NCI-H748 (cell line): ENCODE measurements at regions not wholly inside any gene's neighbourhood (a gene's known extent, or its start where the extent isn't known, plus 50 kb on each side); places are given as distances from the start of the nearest gene placed in this dataset.
"Not testable (repeated sequence)": the region's sequence is repeated elsewhere in the genome, so short reads cannot be mapped to it uniquely, and the experiment has no call there.

Experiments used
- DNase-seq: peaks from one replicate; lab custom pipeline; 2025; ENCODE audit not compliant: unreplicated experiment; lab: John Stamatoyannopoulos, UW

DNA sequence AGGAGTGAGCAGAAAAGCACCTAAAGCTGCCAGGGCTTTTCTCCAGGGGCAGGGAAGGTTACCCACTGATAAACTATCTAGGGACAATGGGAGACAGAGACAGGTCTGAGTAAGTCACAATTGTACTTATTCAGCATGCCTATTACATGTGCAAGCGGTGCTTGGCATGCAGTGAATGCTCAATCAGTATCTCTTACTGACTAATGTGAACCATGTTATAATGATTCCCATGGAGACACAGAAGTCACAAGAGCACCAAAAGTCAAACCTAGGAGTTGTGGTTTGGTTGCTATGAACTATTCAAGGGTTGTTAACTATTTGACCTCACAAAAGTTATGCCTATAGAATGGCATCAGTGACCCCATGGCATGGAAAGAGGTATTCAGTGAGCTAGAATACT is 50.0 kb upstream of the RASGRP1 start:
- no peak for DNase-seq

DNA sequence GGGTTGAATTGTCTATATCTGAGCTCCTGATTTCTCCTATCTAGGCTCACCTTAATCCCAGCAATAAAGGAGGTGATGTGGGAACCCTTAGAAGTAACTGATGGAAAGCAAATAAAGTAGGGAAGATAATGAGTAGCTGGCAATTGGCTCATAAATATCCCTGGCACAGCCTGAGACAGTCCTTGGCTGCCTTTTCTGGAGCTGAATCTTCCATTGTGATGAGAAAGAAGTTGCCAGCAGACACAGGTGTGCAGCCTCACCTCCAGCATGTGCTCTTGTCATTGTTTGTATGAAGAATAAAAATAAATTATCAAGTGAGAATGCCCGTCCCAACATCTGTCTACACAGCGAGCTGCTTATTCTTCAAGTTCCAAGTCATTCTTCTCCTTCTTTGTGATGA is 53.2 kb upstream of the RASGRP1 start:
- no peak for DNase-seq

DNA sequence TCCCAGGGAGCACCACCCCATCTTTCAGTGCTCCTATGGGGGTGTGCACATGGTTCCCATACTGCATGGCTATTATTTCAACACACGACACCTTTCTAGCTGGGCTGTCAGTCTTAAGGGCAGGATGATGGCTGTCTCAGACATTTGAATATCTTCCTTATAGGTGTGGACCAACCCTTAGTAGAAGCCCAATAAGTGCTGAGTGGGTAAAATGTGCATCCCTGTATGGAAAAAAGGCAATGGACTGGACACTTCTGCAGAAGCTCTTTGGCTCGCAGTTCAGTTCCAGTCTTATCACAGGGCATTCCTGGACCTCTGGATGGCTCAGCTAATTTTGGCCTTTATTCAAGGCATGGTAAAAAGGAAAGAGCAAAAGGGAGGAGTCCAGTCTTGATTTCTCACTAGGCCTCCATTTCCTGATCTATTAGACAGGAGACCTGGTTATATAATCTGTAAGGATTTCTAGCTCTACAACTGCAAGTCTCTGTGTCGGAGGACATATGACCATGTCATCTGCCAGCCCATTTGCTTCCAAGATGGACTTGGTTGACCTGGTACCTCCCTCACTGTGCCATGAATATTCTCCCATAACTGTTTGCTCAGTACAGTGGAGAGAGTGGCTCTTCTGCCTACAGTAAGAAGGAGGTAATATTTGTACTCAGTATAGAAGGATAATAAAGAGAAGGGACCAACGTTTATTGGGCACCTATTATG is 53.8 kb upstream of the RASGRP1 start:
- no peak for DNase-seq

DNA sequence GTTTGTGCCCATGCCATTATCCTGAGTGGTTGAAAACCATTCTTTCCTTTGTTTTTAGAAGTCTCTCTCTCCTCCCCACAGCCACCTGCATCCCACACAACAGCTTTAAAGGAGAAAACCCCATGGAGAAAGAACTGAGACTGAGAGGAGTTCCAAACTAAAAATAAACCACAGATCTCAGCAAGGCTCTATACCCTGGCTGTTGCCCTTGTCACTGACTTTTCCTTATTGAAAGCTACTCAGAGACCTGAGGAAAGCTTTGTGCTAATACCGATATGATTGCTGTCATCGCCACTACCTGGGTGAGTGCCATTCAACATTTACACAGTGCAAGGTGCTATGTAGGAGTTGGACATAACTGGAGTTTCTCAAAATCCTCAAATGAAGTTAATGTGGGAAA is 55.5 kb upstream of the RASGRP1 start:
- DNase-seq = no peak

DNA sequence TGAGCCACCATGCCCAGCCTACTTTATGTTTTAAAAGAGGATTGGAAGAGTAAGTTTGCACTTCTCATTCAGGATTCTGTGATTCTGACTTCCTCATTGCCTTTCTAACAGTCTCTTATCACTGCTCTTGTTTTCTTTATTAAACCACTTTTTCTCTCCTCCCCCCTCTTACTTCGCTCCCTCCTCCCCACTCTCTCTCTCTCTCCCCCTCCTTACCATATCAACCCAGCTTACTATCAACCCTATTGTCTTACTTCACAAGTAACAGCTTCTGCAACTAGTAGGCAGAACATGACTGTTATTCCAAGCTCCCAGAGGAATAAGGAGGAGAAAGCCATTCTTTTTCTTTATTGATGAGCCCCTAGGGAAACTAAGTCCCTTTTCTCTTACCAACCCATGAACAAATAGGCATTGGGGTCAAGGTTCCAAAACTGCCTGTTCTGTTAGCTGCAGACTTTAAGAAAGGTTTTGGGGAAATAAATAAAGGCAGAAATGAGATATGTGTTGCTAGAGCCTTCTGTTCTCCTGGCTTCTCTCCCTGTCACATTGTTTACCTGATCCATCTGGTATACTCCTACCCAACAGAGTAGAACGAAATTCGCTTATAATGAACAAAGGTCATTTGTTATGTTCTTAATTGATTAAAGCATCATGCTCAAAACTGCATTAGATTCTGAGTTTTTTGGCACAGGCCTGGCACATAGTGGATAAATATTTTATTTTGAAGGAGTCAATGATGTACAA is 56.4 kb upstream of the RASGRP1 start:
- DNase-seq = no peak

DNA sequence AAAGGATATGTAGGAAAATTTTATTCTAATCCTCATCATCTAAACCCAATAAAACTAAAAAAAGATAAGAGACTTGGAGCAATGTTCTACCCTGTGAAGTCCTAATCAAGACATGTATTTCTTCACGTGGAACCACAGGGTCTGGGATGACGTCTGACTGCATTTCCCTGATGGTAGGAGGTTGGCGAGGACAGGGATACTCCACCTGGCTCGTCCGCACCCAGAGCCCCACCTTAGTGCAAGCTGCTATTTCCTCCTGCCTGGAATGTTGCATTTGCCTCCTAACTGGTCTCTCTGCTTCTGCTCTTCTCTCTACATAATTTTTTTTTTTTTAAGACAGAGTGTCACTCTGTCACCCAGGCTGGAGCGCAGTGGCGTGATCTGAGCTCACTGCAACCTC is 57.7 kb upstream of the RASGRP1 start:
- no peak for DNase-seq

DNA sequence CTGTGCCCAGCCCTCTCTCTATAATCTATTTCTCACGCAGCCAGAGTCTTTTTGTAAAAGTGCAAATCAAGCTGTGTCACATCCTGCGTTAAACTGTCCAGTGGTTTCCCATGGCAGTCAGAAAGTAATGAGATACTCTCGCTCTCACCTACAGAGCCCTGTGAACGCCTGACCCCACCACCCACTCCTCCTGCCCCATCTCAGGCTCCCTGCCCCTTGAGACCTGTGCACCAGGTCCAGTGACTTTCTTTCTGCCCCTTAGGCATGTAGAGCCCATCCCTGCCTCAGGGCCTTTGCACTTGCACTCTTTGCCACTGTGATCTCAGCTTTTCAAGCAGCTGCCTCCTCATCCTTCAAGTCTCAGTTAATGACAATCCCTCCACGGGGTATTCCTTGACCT is 58.3 kb upstream of the RASGRP1 start:
- no peak for DNase-seq

DNA sequence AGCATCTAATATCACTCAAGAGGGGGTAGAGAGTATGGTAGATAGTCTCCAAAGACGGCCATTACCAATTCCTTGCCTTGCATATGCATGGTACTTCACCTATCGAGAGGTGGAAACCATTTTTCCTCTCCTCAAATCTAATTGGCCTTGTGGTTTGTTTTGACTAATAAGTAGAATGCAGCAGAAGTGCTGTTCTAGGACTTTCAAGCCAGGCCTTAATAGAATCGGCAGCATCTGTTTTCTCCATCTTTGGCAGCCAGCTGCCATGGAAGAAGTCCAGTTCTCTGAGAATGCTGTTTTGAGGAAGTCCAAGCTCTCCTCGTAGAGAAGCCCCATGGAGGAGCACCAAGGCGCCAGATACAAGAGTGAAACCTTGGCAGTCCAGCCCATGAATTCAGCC is 59.1 kb upstream of the RASGRP1 start:
- no peak for DNase-seq

DNA sequence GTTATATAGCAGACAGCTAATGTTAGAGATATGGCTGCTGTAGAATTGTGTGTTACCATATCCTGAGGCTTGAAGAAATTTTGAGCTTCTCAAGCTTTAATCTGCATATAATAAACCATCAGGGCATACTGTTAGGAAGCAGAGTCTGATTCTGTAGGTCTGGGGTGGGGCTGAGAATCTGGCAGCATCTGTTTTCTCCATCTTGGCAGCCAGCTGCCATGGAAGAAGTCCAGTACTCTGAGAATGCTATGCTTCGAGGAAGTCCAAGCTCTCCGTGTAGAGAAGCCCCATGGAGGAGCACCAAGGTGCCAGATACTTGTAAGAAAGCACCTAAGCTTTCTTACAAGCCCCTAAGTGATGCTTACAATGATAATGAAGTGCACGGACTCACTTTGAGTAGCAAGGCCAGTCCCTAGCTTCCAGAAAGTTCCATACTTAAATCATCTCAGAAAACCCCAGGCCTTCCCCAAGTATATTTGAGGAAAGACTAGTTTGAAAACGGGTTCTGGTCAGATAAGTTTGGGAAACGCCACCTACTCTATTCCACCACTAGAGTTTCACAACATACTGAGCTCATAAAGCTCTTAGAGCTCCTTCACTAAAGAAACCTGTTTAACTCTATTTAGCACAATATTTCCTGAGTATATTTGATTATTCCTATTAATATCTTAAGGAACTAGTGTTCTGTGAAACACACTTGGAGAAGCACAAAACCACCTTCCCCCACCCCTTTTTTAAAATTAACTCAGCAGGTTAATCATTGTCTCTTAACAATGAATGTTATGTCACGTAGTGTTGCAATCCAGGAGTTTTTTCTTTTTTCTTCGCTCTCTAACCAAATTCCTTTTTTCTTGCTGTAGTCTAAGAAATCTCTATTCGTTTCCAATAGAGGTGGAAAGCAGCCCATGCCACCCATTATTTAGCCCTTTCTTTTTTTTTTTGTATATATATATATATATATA is 59.9 kb upstream of the RASGRP1 start:
- DNase-seq = no peak

DNA sequence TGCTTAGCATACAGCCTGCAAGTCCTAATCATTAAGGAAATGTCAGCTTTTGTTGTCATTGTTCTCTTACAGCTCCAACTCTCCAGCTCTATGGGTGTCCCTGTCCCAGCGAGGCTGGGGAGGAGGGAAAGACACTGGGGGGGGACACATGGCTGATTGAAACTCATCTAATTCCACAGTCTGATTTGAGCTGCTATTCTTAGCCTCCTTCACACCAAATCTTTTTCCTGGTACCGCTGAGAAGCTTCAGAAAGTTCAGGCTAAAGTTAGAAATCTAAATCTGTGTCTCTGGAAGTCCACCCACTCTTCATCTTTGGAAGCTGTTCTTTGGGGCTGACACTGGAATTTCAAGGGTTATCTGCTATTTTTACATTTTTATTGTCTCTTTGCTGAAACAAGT is 61.3 kb upstream of the RASGRP1 start:
- DNase-seq = no peak

DNA sequence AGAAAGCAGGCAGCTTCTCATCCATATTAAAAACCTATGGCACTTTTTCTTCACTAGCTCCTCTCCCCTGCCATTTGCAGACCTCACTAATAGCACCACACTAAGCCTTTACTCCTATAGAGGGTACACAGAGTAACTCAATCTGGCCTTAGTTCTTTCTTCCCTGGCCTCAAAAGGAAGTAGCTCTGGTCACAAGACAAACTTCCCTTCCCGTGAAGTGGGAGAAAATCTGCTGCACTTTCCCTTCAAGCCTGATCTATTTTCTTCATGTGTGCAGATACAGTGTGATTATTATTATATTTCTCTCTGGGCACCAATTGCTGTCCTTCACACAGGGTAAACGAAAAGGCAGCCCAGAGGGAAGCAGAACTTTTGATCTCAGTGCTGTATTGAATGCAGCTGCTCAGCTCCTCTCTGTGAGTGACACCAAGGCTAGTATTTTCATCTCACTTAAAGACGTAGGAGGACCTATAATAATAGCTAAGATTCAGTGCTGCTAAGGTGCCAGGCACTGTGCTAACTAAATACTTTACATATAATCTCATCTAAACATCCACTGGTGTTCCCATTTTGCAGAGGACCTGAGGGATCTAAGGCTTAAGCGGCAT is 61.9 kb upstream of the RASGRP1 start:
- DNase-seq = no peak

DNA sequence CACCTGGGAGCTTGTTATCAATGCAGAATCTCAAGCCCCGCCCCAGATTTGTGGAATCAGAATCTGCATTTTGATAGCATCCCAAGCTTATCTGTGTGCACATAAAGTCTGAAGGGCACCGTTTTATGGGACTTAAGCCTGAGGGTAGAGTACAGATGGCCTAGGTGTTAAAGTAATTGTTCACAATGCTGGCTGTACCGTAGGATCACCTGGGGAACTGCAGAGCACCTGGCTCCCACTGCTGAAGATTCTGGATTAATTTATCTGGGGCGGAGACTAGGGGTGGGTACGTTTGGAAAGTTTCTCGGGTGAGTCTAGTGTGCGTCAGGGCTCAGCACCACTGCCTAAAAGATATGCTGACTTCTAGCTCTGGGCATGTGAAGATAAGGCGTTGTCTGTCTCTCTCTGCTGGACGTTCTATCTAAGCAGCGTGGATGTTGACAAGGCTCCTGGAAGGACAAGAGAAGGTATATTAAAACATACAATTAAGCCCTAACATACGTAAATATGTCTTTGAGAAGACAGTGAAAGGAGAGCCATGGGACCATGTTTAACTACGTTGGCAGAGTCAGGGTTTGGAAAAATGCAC is 63.2 kb upstream of the RASGRP1 start:
- DNase-seq = no peak

DNA sequence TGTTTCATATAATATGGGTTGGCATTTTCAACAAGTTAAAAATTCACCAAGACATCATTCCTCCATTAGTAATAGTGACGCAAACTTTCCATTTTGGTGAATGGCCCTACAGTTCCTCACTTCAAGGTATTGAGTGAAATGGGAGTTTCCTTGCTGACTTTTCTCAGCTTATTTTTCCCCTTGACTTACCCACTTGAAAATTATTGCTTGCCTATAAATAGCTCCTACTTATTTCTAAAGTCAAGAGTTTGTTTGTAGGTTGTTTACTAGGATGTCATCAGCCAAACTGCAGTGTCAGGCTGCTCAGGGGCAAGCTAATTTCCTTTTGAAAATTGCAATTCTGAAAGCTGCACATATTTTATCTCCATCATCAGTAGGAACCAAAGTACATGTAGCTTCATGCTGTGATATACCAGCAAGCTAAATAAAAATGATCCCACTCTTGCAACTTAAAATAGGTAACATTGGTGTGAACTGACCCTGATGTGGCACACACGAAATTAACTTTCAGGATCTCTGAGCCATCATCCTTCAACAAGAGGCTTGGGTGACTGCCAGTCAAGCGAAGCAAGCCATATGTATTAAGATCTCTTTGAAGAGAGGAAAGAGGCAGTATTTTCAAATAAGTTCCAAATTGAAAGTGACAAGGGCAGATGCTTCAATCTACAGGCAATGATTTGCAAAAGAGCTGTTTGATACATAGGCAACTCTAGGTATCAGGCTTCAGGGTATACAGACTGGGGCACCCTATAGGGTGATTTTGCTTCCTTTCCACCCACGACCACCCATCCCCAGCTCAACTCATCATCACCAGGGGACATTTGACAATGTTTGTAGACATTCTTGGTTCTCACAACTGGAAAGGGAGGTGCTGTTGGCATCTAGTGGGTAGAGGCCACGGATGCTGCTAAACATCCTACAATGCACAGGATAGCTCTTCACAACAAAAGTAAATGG is 66.8 kb upstream of the RASGRP1 start:
- no peak for DNase-seq

DNA sequence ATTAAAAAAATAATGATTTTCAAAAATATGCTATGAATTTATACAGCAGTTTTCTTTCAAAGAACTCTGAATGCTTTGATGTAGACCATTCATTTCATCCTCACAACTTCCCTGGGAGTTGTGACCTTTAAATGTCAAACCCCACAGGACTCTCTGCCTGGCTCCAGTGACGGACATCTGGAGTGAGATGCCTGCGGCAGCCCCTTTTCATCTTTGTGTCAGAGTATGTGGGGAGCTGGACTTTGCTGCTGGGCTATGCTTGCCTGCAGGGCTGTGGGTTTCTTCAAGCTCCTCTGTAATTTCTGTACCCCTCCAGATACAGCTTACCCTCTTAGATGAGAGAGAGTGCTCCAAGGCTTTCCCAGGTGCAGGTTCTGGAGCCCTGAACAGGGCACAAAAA is 70.6 kb upstream of the RASGRP1 start:
- no peak for DNase-seq

DNA sequence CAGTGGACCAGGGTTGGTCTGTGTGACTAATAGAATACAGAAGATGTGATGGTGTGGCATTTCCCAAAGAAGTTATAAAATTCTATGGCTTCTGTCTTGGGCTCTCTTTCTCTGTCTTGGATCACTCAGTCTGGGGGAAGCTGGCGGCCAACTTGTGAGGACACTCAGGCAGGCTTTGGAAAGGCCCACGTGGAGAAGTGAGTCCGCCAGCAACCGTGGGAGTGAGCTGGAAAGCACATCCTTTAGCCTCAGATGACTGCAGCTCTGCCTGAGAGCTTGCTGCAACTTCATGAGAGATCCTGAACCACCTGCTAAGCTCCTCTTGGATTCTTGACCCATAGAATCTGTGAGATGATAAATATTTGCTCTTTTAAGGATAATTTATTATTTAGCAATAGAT is 72.0 kb upstream of the RASGRP1 start:
- no peak for DNase-seq

DNA sequence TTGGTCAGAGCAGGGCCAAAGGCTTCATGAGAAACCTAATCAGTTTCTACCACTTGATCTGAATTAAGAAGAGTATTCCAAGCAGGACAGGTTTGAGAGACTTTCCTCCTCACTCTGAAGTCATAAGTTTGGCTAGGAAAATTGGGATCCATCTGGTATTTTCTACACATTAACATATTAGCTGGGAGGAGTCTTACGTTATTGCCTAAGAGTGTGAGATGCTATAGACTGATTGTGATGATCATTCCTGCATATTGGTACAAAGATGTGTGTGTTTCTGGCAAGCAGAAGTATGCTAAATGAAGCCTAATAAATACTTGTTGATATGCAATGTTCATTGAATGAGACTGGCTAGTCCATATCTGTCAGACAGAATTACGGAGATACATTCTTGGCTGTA is 73.5 kb upstream of the RASGRP1 start:
- DNase-seq = no peak

DNA sequence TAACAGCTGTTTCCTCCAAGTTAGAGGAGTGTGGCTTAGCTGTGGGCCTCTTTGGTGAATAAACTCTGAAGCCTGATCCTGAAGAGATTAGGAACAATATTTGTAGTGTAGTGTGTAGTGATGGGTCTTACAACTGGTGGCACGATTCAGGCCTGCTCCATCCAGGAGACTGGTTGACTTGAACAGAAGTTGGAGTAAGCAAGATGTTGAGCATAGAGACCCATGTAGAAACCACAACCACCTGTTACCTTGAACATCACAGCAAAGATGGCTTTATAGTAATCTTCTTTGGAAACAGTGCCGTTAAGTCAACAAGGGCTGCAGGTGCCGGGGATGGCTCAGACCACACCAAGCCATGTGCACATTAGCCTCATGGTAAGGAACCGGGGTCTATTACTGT is 74.2 kb upstream of the RASGRP1 start:
- DNase-seq = no peak

DNA sequence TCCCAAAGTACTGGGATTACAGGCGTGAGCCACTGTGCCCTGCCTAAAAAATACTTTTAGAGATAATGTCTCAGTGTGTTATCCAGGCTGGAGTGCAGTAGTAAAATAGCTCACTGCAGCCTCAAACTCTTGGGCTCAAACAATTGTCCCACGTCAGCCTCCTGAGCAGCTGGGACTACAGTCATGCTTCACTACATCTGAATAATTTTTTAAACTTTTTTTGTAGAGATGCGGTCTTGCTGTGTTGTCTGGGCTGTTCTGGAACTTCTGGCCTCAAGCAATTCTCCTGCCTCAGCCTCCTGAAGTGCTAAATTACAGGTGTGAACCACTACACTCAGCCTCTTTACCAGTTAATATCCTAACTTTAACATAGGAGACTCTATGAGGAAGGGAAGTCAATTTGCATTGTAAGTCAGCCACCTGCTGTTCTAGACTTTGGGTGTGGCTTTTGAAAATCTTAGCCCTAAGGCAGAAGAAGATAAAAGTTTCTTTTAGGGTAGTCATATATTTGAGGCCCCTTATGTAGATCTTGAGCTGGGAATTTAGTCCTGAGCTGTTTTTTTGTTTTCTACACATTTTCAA is 78.2 kb upstream of the RASGRP1 start:
- DNase-seq = no peak

DNA sequence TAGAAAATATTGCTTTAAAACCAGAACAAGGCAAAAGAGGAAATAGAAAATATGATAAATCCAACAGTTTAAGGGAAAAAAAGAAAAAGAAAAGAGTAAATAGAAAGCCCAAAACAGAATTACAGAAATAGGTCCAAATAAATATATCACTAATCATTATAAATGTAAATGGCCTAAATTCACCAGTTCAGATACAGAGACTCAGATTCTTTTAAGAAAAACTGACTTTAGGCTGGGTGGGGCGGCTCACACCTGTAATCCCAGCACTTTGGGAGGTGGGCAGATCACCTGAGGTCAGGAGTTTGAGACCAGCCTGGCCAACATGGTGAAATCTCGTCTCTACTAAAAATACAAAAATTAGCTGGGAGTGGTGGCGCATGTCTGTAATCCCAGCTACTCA is 79.7 kb upstream of the RASGRP1 start:
- DNase-seq = not testable (repeated sequence)
